HCT116 (cell line): ENCODE measurements at regions not wholly inside any gene's neighbourhood (a gene's known extent, or its start where the extent isn't known, plus 50 kb on each side); places are given as distances from the start of the nearest gene placed in this dataset.

ENCODE experiments used
- CTCF ChIP-seq, 3 experiments: fragments of 200-600 bp in 1 of 3; sonication (generic) in 1 of 3; IDR thresholded peaks in 2 of 3; conservative IDR thresholded peaks in 1 of 3; 2 replicates each; pipeline ENCODE4 v1.5.1; 2012 to 2017; ENCODE audit warnings: low read depth in 2 of 3, low read length in 2 of 3, antibody characterized with exemption in 1 of 3, borderline replicate concordance in 1 of 3, control low read depth in 1 of 3, mild to moderate bottlenecking in 1 of 3, mixed read lengths in 1 of 3, mixed run types in 1 of 3, moderate library complexity in 1 of 3; ENCODE audit not compliant: insufficient read depth in 1 of 3
- EZH2 ChIP-seq: fragments of 200-600 bp; sonication (generic); IDR thresholded peaks from 2 replicates; pipeline ENCODE4 v1.6.1; 2017; ENCODE audit warnings: antibody characterized with exemption, mixed run types
- POLR2A ChIP-seq: IDR thresholded peaks from 2 replicates; pipeline ENCODE4 v1.7.0; 2011; ENCODE audit warnings: borderline replicate concordance; ENCODE audit not compliant: insufficient read depth, insufficient read length; ENCODE audit errors: extremely low read depth
- POLR2AphosphoS5 ChIP-seq: IDR thresholded peaks from 2 replicates; pipeline ENCODE4 v1.6.1; 2011; ENCODE audit warnings: mild to moderate bottlenecking, low read depth, low read length, moderate library complexity
- TCF7L2 ChIP-seq: IDR thresholded peaks from 2 replicates; pipeline ENCODE4 v1.7.0; 2011; ENCODE audit warnings: borderline replicate concordance, inconsistent platforms; ENCODE audit not compliant: insufficient read depth, insufficient read length; ENCODE audit errors: extremely low read depth

GRCh38 chr14:23751616-23752015 is 115.5 kb downstream of the DHRS2 start:
- TF ChIP-seq TCF7L2 (no peak), POLR2A (no peak), EZH2 (no peak), CTCF (IDR thresholded peaks at IDR 0.05 in 2 of 3, conservative IDR thresholded peaks at IDR 0.05 in 1 of 3; ENCODE audit: borderline replicate concordance in 1 of 3, insufficient read depth in 1 of 3, low read depth in 2 of 3, low read length in 2 of 3) (no peak), POLR2AphosphoS5 (no peak)
